ENCODE measurements at regions not wholly inside any gene's neighbourhood (a gene's known extent, or its start where the extent isn't known, plus 50 kb on each side); places are given as distances from the start of the nearest gene placed in this dataset.

DNA sequence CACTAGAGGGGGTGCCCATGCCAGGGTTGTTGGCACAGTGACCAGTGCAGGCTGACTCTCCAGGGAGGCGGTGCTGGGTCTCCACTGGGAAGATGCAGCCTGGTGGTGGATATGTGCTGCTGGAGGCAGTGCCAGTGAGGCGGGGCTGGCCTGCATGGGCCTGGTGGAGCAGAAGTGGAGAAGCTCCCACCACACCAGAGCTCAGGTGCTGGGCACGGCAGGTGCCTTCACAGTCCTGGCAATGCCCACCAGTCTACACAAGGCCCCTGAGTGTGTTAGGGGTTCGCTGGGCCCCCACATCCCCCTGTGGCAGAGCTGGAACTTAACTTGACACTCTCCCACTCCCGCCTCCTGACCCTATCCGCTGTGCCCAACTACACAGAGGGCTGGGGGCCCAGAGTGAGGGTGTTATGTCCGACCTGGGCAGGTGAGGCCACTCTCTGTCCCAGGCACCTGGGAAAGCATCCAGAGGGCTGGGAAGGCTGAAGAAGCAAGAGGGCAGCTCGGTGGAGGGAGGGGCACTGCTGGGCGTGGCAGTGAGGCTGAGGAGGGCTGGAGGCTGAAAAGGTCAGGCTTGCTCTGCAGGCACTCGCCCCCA lies 102.4 kb upstream of the B3GAT1 start:
- DNase-seq, result peak in 2 of 5 donors; percentile 24 to 61
- Histone ChIP-seq H3K27ac (ENCODE audit: low read depth in 2 of 2, low read length in 2 of 2) (no peak overlapping the region), H3K4me3 (ENCODE audit: low read length in 3 of 3) (no peak overlapping the region), H3K9me3 (ENCODE audit: control insufficient read depth in 2 of 3, insufficient read depth in 1 of 3, low read length in 3 of 3) (no peaks in the 10 kb centered on the region), H3K27me3 (ENCODE audit: control insufficient read depth, insufficient read depth, low read length) (no peaks in the 10 kb centered on the region), H3K9ac (ENCODE audit: low read length in 3 of 3) (no peak overlapping the region), H3K36me3 (ENCODE audit: control insufficient read depth in 2 of 3, insufficient read depth in 3 of 3, low read length in 3 of 3) (no peaks in the 10 kb centered on the region), H3K4me1 (ENCODE audit: control insufficient read depth in 2 of 3, insufficient read depth in 2 of 3, low read depth in 1 of 3, low read length in 3 of 3) (no peaks in the 10 kb centered on the region)
- intact Hi-C loops (cut with DNase I), result no loop called here
- TF ChIP-seq, protein P1, sequence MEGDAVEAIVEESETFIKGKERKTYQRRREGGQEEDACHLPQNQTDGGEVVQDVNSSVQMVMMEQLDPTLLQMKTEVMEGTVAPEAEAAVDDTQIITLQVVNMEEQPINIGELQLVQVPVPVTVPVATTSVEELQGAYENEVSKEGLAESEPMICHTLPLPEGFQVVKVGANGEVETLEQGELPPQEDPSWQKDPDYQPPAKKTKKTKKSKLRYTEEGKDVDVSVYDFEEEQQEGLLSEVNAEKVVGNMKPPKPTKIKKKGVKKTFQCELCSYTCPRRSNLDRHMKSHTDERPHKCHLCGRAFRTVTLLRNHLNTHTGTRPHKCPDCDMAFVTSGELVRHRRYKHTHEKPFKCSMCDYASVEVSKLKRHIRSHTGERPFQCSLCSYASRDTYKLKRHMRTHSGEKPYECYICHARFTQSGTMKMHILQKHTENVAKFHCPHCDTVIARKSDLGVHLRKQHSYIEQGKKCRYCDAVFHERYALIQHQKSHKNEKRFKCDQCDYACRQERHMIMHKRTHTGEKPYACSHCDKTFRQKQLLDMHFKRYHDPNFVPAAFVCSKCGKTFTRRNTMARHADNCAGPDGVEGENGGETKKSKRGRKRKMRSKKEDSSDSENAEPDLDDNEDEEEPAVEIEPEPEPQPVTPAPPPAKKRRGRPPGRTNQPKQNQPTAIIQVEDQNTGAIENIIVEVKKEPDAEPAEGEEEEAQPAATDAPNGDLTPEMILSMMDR (IDR thresholded peaks at IDR 0.05; ENCODE audit: borderline replicate concordance, extremely low read depth, insufficient read depth), result no peak
- FAIRE-seq, result no peak

DNA sequence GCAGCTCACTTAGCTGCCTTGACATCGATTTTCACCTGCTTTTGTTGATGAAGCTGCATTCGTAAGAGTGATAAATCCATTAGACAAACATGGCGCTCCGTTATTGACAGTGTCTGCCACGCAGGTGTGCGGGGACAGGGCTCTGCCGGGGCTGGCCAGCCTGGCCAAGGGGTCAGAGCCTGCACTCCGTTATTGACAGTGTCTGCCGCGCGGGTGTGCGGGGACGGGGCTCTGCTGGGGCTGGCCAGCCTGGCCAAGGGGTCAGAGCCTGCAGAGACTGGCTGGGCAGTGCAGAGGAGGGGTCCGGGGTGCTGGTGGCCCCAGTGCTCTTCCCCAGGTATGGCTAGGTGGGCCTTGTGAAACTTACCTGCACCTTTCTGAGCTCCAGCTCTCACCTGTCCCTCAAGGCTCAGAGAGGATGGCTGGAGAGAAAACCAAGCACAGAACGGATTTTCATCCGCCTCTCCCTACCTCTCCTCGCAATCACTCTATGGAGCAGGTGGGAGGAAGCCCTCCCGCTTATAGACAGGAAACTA lies 101.6 kb upstream of the B3GAT1 start:
- H3K27ac ChIP-seq (ENCODE audit: low read depth in 2 of 2, low read length in 2 of 2), result no peak overlapping the region
- TF ChIP-seq, protein P1 (IDR thresholded peaks at IDR 0.05; ENCODE audit: borderline replicate concordance, extremely low read depth, insufficient read depth), result no peak
- H3K4me1 ChIP-seq (ENCODE audit: control insufficient read depth in 2 of 3, insufficient read depth in 2 of 3, low read depth in 1 of 3, low read length in 3 of 3), result no peaks in the 10 kb centered on the region
- H3K9me3 ChIP-seq (ENCODE audit: control insufficient read depth in 2 of 3, insufficient read depth in 1 of 3, low read length in 3 of 3), result no peaks in the 10 kb centered on the region
- no peak overlapping the region for H3K4me3 ChIP-seq (ENCODE audit: low read length in 3 of 3)
- no peaks in the 10 kb centered on the region for H3K36me3 ChIP-seq (ENCODE audit: control insufficient read depth in 2 of 3, insufficient read depth in 3 of 3, low read length in 3 of 3)
- DNase-seq, result peak in 2 of 5 donors; percentile 14 to 55
- no peaks in the 10 kb centered on the region for H3K27me3 ChIP-seq (ENCODE audit: control insufficient read depth, insufficient read depth, low read length)
- intact Hi-C loops (cut with DNase I), result no loop called here
- H3K9ac ChIP-seq (ENCODE audit: low read length in 3 of 3), result no peak overlapping the region
- no peak for FAIRE-seq

DNA sequence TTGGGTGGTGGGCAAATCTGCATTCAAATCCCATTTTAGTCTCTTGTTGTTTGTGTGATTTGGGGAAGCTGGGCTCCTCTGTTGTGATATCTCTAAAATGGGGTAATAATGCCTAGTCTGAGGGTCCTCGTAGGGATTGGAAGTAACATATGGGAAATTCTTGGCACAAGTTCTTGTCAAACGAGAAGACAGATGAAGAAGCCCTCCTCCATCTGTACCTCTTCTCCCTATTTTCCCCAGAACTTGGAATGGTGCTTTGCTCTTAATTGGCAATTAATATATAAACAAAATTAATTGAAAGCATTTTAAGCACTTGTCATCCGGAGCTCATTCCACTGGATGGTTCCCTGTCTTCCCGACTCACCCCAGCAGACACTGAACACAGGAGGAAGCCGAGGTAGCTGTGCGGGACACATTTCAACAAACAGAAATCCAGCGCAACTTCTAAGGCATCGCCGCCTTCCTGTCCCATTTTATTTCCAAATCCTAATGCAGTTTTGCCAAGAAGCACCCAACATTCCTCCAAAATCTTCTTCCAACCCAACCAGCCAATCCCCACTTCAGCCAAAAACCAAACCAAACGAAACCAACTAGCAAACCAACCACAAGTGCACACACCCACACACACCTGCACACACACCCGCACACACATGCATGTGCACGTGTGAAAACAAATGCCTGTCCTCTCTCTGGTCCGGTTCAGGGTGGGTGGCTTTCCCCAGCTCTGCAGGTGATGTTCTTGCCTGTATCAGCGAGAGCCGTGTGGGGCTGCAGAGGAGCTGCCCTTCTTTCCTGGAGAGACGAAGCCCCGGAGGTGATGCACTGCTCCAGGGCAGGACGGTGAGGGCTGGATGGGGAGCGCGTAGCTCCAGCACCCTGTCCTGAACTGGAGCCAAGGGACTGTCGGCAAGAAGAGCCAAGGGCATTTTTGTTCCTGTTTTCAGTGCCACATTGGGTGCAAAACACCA lies 100.8 kb upstream of the B3GAT1 start:
- H3K9me3 ChIP-seq (ENCODE audit: control insufficient read depth in 2 of 3, insufficient read depth in 1 of 3, low read length in 3 of 3), result no peaks in the 10 kb centered on the region
- H3K9ac ChIP-seq (ENCODE audit: low read length in 3 of 3), result no peak overlapping the region
- FAIRE-seq (no peak), DNase-seq (peak in 2 of 5 donors; percentile 10 to 46)
- no peak overlapping the region for H3K4me3 ChIP-seq (ENCODE audit: low read length in 3 of 3)
- intact Hi-C loops (cut with DNase I), result no loop called here
- no peak overlapping the region for H3K27ac ChIP-seq (ENCODE audit: low read depth in 2 of 2, low read length in 2 of 2)
- no peaks in the 10 kb centered on the region for H3K27me3 ChIP-seq (ENCODE audit: control insufficient read depth, insufficient read depth, low read length)
- no peaks in the 10 kb centered on the region for H3K4me1 ChIP-seq (ENCODE audit: control insufficient read depth in 2 of 3, insufficient read depth in 2 of 3, low read depth in 1 of 3, low read length in 3 of 3)
- TF ChIP-seq, protein P1 (IDR thresholded peaks at IDR 0.05; ENCODE audit: borderline replicate concordance, extremely low read depth, insufficient read depth), result no peak
- no peaks in the 10 kb centered on the region for H3K36me3 ChIP-seq (ENCODE audit: control insufficient read depth in 2 of 3, insufficient read depth in 3 of 3, low read length in 3 of 3)
